GM23248 (cell line): ENCODE measurements at regions not wholly inside any gene's neighbourhood (a gene's known extent, or its start where the extent isn't known, plus 50 kb on each side); places are given as distances from the start of the nearest gene placed in this dataset.

Source experiments
- DNase-seq: peaks from one replicate; pipeline ENCODE4 v3.0.0-alpha.2; 2015
- H2AFZ ChIP-seq: fragments of 200-600 bp; sonication (generic); 2 replicates; pipeline ENCODE4 v1.6.1; 2016; ENCODE audit warnings: antibody characterized with exemption
- H3F3A ChIP-seq: fragments of 200-600 bp; sonication (generic); 2 replicates; pipeline ENCODE4 v1.6.1; 2016; ENCODE audit warnings: mild to moderate bottlenecking, antibody characterized with exemption, mixed run types; ENCODE audit not compliant: insufficient read depth
- H3K27ac ChIP-seq: fragments of 200-600 bp; sonication (generic); 2 replicates; pipeline ENCODE4 v1.5.1; 2016; ENCODE audit warnings: mild to moderate bottlenecking
- H3K27me3 ChIP-seq: fragments of 200-600 bp; sonication (generic); replicated peaks from 2 replicates; pipeline ENCODE4 v1.6.1; 2016; ENCODE audit warnings: mild to moderate bottlenecking; ENCODE audit not compliant: insufficient read depth
- H3K36me3 ChIP-seq: fragments of 200-600 bp; sonication (generic); 2 replicates; pipeline ENCODE4 v1.6.1; 2016; ENCODE audit warnings: low read depth, mild to moderate bottlenecking
- H3K4me1 ChIP-seq: fragments of 200-600 bp; sonication (generic); 2 replicates; pipeline ENCODE4 v1.6.1; 2016; ENCODE audit warnings: mild to moderate bottlenecking; ENCODE audit not compliant: insufficient read depth
- H3K4me2 ChIP-seq: fragments of 200-600 bp; sonication (generic); one replicate; pipeline ENCODE4 v1.6.1; 2016; ENCODE audit warnings: mild to moderate bottlenecking; ENCODE audit not compliant: unreplicated experiment
- H3K4me3 ChIP-seq: fragments of 200-600 bp; sonication (generic); 2 replicates; pipeline ENCODE4 v1.5.1; 2016; ENCODE audit warnings: mild to moderate bottlenecking
- H3K79me2 ChIP-seq: fragments of 200-600 bp; sonication (generic); 2 replicates; pipeline ENCODE4 v1.6.1; 2016; ENCODE audit warnings: mild to moderate bottlenecking; ENCODE audit not compliant: insufficient read depth
- H3K9ac ChIP-seq: fragments of 200-600 bp; sonication (generic); 2 replicates; pipeline ENCODE4 v1.6.1; 2016; ENCODE audit warnings: mild to moderate bottlenecking
- H3K9me2 ChIP-seq: fragments of 200-600 bp; sonication (generic); 2 replicates; pipeline ENCODE4 v1.6.1; 2016; ENCODE audit warnings: mixed run types, mild to moderate bottlenecking, moderate library complexity; ENCODE audit not compliant: insufficient read depth
- H3K9me3 ChIP-seq: fragments of 200-600 bp; sonication (generic); one replicate; pipeline ENCODE4 v1.6.1; 2017; ENCODE audit warnings: low read depth
- H4K20me1 ChIP-seq: fragments of 200-600 bp; sonication (generic); 2 replicates; pipeline ENCODE4 v1.6.0; 2016; ENCODE audit not compliant: insufficient read depth
- EZH2 ChIP-seq: fragments of 200-600 bp; sonication (generic); IDR thresholded peaks from 2 replicates; pipeline ENCODE4 v1.6.1; 2018; ENCODE audit warnings: antibody characterized with exemption, mild to moderate bottlenecking; ENCODE audit not compliant: insufficient read depth, poor library complexity, severe bottlenecking
- EZH2phosphoT487 ChIP-seq: fragments of 200-600 bp; sonication (generic); IDR thresholded peaks from 2 replicates; pipeline ENCODE4 v1.6.1; 2018; ENCODE audit warnings: antibody characterized with exemption, moderate library complexity, mild to moderate bottlenecking, low read depth; ENCODE audit not compliant: insufficient read depth
- WGBS, 2 experiments: methylation state at CpG; one replicate each; pipeline ENCODE4 v1.1.6; 2015 to 2017; ENCODE audit warnings: low lambda C conversion rate in 2 of 2, low coverage in 1 of 2; ENCODE audit errors: missing lambda C conversion rate in 2 of 2; 5-methylcytosine and 5-hydroxymethylcytosine counted together
- in situ Hi-C: fragments of 300-500 bp; cut with MboI; formaldehyde crosslinking; loops from 2 replicates; pipeline ENCODE4 v1.15.0; 2020

- Histone ChIP-seq H3K27me3 (no peaks in the 10 kb centered on the region; the same call in 1 of the 2 replicates), H4K20me1 (no peaks in the 10 kb centered on the region), H3K9me3 (no peaks in the 10 kb centered on the region), H3K9me2 (no peaks in the 10 kb centered on the region), H3K4me1 (no peaks in the 10 kb centered on the region), H3K27ac (no peak overlapping the region), H2AFZ (no peak overlapping the region), H3K79me2 (no peaks in the 10 kb centered on the region), H3K36me3 (no peaks in the 10 kb centered on the region), H3K9ac (no peak overlapping the region), H3K4me2 (no peak overlapping the region), H3K4me3 (no peak overlapping the region), H3F3A (no peaks in the 10 kb centered on the region)
- DNase-seq, result peak; percentile 25
- WGBS, 2 experiments, result 11 to 12% methylated on average over 7 of the region's 7 CpGs
- in situ Hi-C loops, result no loop called here
- no peak for TF ChIP-seq EZH2
- no peak for TF ChIP-seq EZH2phosphoT487
Measured at GRCh38 chr17:65417406-65418221, 143.8 kb downstream of the AXIN2 start.

- no peaks in the 10 kb centered on the region for H3K79me2 ChIP-seq
- H3K4me3 ChIP-seq, result no peak overlapping the region
- DNase-seq, result no peak
- H3K9me3 ChIP-seq, result no peaks in the 10 kb centered on the region
- no peaks in the 10 kb centered on the region for H3K9me2 ChIP-seq
- H3K4me2 ChIP-seq, result no peak overlapping the region
- WGBS, 2 experiments, result 83 to 85% methylated on average over 5 of the region's 5 CpGs
- H3K27me3 ChIP-seq, result no peaks in the 10 kb centered on the region; the same call in 1 of the 2 replicates
- H2AFZ ChIP-seq, result no peak overlapping the region
- no peaks in the 10 kb centered on the region for H3K4me1 ChIP-seq
- no peaks in the 10 kb centered on the region for H3F3A ChIP-seq
- no peaks in the 10 kb centered on the region for H4K20me1 ChIP-seq
- in situ Hi-C loops, result no loop called here
- TF ChIP-seq EZH2phosphoT487 (no peak), EZH2 (no peak)
- no peaks in the 10 kb centered on the region for H3K36me3 ChIP-seq
- no peak overlapping the region for H3K9ac ChIP-seq
- no peak overlapping the region for H3K27ac ChIP-seq
Measured at GRCh38 chr17:65415991-65416390, 145.5 kb downstream of the AXIN2 start.

GRCh38 chr17:65413390-65413789, 148.1 kb downstream of the AXIN2 start:
- no peaks in the 10 kb centered on the region for H3K9me3 ChIP-seq
- no peak overlapping the region for H3K4me2 ChIP-seq
- H3F3A ChIP-seq, result peaks cover 8% of the 10 kb centered on the region
- 48 to 50% methylated on average over 2 of the region's 2 CpGs for WGBS, 2 experiments
- no peak overlapping the region for H3K27ac ChIP-seq
- peaks cover 9% of the 10 kb centered on the region; the same call in 1 of the 2 replicates for H3K4me1 ChIP-seq
- no peaks in the 10 kb centered on the region for H3K27me3 ChIP-seq
- in situ Hi-C loops, result no loop called here
- TF ChIP-seq EZH2 (no peak), EZH2phosphoT487 (no peak)
- no peaks in the 10 kb centered on the region for H3K36me3 ChIP-seq
- H3K9ac ChIP-seq, result no peak overlapping the region
- DNase-seq, result no peak
- H3K4me3 ChIP-seq, result no peak overlapping the region
- no peaks in the 10 kb centered on the region for H4K20me1 ChIP-seq
- H3K9me2 ChIP-seq, result no peaks in the 10 kb centered on the region
- no peaks in the 10 kb centered on the region for H3K79me2 ChIP-seq
- H2AFZ ChIP-seq, result no peak overlapping the region

GRCh38 chr17:65409381-65409780, 152.1 kb downstream of the AXIN2 start:
- in situ Hi-C loops, result no loop called here
- H3K9ac ChIP-seq, result no peak overlapping the region
- no peaks in the 10 kb centered on the region for H3K36me3 ChIP-seq
- H2AFZ ChIP-seq, result no peak overlapping the region
- H3K4me2 ChIP-seq, result peak overlapping the region; percentile 9
- 8 to 14% methylated on average over 1 of the region's 1 CpG for WGBS, 2 experiments
- no peak overlapping the region for H3K4me3 ChIP-seq
- no peaks in the 10 kb centered on the region for H3K27me3 ChIP-seq
- H3K79me2 ChIP-seq, result no peaks in the 10 kb centered on the region
- TF ChIP-seq EZH2phosphoT487 (no peak), EZH2 (no peak)
- H3K27ac ChIP-seq, result no peak overlapping the region
- H4K20me1 ChIP-seq, result no peaks in the 10 kb centered on the region
- DNase-seq, result peak; percentile 33
- H3K9me3 ChIP-seq, result no peaks in the 10 kb centered on the region
- H3K4me1 ChIP-seq, result peaks cover 13% of the 10 kb centered on the region; the same call in 1 of the 2 replicates
- peaks cover 13% of the 10 kb centered on the region for H3F3A ChIP-seq
- no peaks in the 10 kb centered on the region for H3K9me2 ChIP-seq
